GM12874 (cell line): ENCODE measurements at regions not wholly inside any gene's neighbourhood (a gene's known extent, or its start where the extent isn't known, plus 50 kb on each side); places are given as distances from the start of the nearest gene placed in this dataset.
A peak's percentile ranks its signal among the peaks of the same experiment; 100 is the strongest.

ENCODE experiments used
- TF ChIP-seq, protein P1 (sequence below): IDR thresholded peaks from 2 replicates; pipeline ENCODE4 v1.5.1; 2011; ENCODE audit warnings: low read depth, mild to moderate bottlenecking, control low read depth, low read length, moderate library complexity; ENCODE audit not compliant: insufficient read depth

DNA sequence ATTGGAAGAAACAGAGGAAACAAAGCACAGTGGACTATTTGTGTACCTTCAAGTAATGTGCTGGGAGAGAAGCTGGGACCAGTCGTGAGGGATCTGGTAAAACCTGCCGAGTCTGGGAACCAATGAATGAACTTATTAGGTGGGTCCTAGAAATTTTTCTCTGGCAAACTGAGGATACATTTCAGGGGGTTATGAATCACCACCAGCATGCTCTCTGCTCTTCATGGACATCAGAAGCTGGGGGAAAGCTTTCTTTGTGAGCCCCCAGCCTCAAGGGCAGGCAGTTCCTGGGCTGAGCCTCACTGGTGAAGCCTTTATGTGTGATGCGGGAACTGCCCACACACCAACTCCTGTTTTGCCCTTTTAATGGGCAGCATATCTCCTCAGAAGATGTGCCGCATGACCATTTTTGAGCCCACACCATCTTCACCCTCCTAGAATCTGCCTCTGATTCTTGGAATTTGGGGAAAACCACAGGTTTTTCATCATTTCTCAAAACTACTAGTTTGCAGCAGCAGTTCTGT, 95.4 kb upstream of the ENPP6 start:
- TF ChIP-seq, protein P1, sequence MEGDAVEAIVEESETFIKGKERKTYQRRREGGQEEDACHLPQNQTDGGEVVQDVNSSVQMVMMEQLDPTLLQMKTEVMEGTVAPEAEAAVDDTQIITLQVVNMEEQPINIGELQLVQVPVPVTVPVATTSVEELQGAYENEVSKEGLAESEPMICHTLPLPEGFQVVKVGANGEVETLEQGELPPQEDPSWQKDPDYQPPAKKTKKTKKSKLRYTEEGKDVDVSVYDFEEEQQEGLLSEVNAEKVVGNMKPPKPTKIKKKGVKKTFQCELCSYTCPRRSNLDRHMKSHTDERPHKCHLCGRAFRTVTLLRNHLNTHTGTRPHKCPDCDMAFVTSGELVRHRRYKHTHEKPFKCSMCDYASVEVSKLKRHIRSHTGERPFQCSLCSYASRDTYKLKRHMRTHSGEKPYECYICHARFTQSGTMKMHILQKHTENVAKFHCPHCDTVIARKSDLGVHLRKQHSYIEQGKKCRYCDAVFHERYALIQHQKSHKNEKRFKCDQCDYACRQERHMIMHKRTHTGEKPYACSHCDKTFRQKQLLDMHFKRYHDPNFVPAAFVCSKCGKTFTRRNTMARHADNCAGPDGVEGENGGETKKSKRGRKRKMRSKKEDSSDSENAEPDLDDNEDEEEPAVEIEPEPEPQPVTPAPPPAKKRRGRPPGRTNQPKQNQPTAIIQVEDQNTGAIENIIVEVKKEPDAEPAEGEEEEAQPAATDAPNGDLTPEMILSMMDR, result no peak

DNA sequence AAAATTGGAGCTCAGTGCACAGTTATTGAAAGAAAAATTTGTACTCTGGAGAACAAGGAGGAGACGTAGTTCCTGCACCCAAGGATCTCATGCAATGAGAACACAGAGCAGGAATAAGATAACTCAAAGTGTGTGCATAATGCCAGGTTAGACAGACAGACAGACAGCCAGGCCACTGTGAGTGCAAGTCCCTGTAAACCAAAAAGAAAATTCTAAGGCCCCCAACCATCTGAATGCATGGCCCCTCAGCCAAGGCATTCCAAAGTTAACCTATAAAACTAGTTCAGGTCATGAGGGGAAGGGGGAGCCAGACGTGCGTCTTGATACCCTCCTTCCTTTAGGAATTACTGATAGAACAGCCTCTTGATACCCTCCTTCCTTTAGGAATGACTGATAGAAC, 94.5 kb upstream of the ENPP6 start:
- TF ChIP-seq, protein P1, result no peak

DNA sequence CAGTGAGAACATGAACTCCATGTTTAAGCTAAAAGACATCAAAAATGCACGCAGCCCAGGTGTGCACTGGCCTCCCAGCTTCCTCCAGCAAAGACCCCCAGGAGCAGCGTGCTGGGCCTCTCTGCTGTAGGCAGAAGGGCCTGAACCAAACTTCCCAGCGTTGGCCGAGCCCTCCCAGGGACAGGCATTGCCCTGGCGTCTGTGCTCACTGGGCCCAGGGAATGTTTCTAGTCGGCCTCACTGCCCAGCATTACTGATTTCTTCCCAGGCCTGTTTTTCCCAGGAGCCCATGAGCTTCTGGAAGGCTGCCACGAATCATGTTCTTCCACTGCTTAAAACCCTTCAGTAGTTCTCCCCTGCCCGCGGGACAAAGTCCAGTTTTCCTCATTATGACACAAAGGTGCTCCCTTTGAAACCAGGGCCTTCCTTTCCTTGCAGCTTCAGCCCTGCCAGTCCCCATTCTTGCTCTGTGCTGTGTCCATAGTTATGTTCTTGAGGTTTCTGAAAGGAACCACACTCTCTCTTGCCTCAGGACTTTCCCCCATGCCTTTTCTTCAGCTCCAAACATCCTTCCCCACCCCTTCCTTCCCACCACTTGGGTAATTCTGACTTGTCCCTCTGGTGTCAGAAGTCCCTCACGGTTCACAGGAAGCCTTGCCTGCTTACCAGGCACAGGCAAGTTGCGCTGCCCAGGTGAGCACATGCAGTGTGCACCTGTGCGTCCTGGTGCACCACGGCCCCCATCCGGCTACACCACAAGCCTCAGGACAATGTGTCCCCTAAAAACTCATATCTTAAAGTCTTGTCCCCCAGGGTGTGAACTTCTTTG, 93.4 kb upstream of the ENPP6 start:
- TF ChIP-seq, protein P1, result no peak

DNA sequence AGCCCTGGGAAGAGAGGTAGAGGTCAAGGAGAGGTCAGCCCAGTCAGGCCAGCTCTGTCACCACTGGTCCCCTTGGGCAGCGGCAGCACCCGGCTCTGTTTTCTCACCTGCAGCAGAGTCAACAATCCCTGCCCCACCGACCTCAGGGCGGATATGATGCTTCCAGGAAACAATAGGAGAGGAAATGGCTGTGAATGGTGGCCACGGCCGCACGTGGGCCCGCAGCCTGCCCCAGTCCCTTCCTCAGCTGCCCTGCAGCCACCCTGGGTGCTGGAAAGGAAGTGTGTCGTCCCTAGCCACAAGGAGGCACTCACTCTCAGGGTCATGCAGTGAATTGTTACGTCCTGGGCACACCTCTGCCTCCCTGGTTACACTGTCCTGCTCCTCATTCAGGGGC, 92.5 kb upstream of the ENPP6 start:
- TF ChIP-seq, protein P1, result peak; percentile 60

DNA sequence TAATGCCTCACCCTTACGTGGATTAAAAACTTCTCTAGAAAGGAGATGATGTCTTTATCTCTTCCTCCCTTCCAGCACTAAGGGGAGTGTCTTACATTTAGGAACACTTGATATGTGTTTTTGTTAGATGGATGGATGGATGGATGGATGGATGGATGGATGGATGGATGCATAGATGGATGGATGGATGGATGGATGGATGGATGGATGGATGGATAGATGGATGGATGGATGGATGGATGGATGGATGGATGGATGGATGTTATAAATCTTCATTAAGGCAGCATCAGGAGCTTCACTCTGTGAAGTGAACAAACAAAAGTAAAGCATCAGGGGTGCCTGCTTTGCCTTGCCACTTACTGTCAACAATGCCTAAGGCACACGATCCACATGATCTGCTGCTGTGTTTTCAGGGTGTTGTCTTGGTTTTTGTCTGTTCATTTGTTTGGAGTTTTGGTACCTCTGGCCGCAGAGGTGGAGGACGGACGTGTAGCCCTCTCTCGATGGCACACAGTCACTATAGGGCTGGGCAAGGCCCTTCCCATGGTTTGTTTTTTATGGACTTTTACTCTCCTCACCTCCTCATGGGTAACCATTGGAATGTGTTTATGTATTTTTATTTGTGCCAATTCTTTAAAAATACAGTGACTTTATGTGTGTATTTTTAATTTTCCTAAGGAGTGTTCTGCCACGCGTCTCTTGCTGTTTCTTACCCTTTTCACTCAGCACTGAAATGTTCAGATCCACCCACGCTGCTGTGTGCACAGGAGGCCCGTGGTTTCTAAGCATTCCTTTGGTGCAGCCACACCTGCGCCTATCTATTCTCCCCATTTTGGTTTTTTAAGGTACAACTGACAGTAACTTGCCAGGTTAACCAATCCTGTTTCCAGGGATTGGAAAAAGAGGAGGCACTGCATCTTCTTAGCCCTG, 91.8 kb upstream of the ENPP6 start:
- TF ChIP-seq, protein P1, result no peak

DNA sequence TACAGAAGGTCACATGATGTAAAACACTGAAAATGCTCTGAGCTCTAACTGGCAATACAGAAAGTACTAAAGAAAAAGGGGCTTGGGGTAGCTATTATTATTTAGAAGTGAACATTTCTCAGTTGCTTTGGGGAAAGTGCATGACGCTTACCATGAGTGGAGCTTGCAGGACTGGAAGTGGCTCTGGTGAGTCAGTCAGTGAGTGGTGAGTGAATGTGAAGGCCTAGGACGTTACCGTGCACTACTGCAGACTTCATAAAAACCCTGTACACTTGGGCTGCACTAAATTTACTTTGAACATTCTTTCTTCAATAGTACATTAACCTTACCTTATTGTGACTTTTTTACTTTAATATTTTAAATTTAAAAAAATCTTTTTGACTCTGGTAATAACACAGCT, 89.3 kb upstream of the ENPP6 start:
- TF ChIP-seq, protein P1, result no peak

DNA sequence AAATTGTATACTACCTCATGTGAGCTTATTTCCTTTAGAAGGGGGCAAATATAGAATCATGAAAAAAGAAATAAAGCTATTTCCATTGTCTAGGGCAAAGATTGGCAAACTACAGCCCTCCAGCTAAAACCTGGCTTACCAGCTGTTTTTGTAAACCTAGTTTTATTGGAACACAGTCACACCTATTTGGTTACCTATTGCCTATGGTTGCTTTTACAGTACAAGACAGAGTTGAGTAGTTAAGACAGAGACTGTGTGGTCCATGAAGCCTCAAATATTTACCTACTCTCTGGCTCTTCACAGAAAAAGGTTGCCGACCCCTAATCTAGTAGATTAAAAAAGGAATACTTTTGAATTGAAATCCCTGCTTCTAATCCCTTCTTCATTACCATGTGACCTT, 88.8 kb upstream of the ENPP6 start:
- TF ChIP-seq, protein P1, result no peak
